H1 (cell line): ENCODE measurements at regions not wholly inside any gene's neighbourhood (a gene's known extent, or its start where the extent isn't known, plus 50 kb on each side); places are given as distances from the start of the nearest gene placed in this dataset.

Experiments used
- CTCF ChIA-PET: fragments of 300-600 bp; sonication (Branson Sonifier 250); formaldehyde crosslinking; loops from one replicate; lab custom pipeline; 2021; ENCODE audit not compliant: partially characterized antibody; lab: Charles Lee
- POLR2A ChIA-PET: fragments of 300-600 bp; sonication (Branson Sonifier 250); formaldehyde crosslinking; loops from one replicate; lab custom pipeline; 2021; ENCODE audit warnings: inconsistent platforms; ENCODE audit not compliant: partially characterized antibody; lab: Charles Lee
- DNase-seq, 2 experiments: peaks; one replicate each; pipeline versions ENCODE4 v3.0.0 to v3.0.0-alpha.2; 2010 to 2022; ENCODE audit warnings: low spot score in 2 of 2, low read depth in 1 of 2, mixed read lengths in 1 of 2
- FAIRE-seq: peaks from 2 replicates; lab custom pipeline; 2011; peaks lifted over from hg19 to GRCh38; lab: Jason Lieb, UNC
- H2AFZ ChIP-seq: 2 replicates; pipeline ENCODE4 v1.8.1; 2012; ENCODE audit warnings: low read length, inconsistent platforms
- H2AK5ac ChIP-seq: 2 replicates; pipeline ENCODE4 v1.6.1; 2013; ENCODE audit warnings: low read depth, low read length
- H2BK120ac ChIP-seq: replicated peaks from 2 replicates; pipeline ENCODE3; 2013; ENCODE audit warnings: low read depth, low read length, inconsistent platforms
- H2BK12ac ChIP-seq: 2 replicates; pipeline ENCODE4 v1.6.1; 2013; ENCODE audit warnings: low read depth, low read length
- H2BK15ac ChIP-seq: 2 replicates; pipeline ENCODE4 v1.6.1; 2013; ENCODE audit warnings: low read length
- H2BK20ac ChIP-seq: 2 replicates; pipeline ENCODE4 v1.6.1; 2013; ENCODE audit warnings: low read length
- H2BK5ac ChIP-seq: 2 replicates; pipeline ENCODE4 v1.6.1; 2013; ENCODE audit warnings: low read depth, low read length
- H3K14ac ChIP-seq: 2 replicates; pipeline ENCODE4 v1.6.1; 2013; ENCODE audit warnings: inconsistent platforms; ENCODE audit not compliant: insufficient read length
- H3K18ac ChIP-seq: 2 replicates; pipeline ENCODE4 v1.6.1; 2013; ENCODE audit warnings: low read length; ENCODE audit errors: extremely low read depth
- H3K23ac ChIP-seq: 2 replicates; pipeline ENCODE4 v1.6.1; 2013; ENCODE audit warnings: inconsistent platforms; ENCODE audit not compliant: insufficient read length
- H3K23me2 ChIP-seq: 2 replicates; pipeline ENCODE4 v1.6.1; 2013; ENCODE audit warnings: low read depth, low read length
- H3K27ac ChIP-seq: 2 replicates; pipeline ENCODE4 v1.6.1; 2011; ENCODE audit warnings: low read depth, low read length, inconsistent platforms
- H3K27me3 ChIP-seq, 4 experiments: replicated peaks in 1 of 4; 1 replicate in 1 of 4; 2 replicates in 3 of 4; pipeline versions ENCODE4 v1.6.1 to v1.8.1; 2011 to 2013; ENCODE audit warnings: low read length in 3 of 4, mild to moderate bottlenecking in 3 of 4, inconsistent platforms in 2 of 4, mixed read lengths in 2 of 4, moderate library complexity in 1 of 4; ENCODE audit not compliant: control insufficient read depth in 3 of 4, insufficient read depth in 3 of 4; ENCODE audit errors: extremely low read depth in 1 of 4
- H3K36me3 ChIP-seq, 4 experiments: 2 replicates each; pipeline versions ENCODE4 v1.6.1 to v1.8.1; 2011 to 2013; ENCODE audit warnings: mild to moderate bottlenecking in 4 of 4, low read length in 3 of 4, moderate library complexity in 2 of 4, control low read depth in 1 of 4, inconsistent platforms in 1 of 4; ENCODE audit not compliant: insufficient read depth in 4 of 4, control insufficient read depth in 2 of 4
- H3K4ac ChIP-seq: replicated peaks from 2 replicates; pipeline ENCODE3; 2013; ENCODE audit warnings: low read length, low read depth, mixed read lengths, inconsistent platforms; ENCODE audit not compliant: insufficient read length
- H3K4me1 ChIP-seq, 4 experiments: replicated peaks in 1 of 4; 1 replicate in 1 of 4; 2 replicates in 3 of 4; pipeline versions ENCODE4 v1.6.1 to v1.8.1; 2011 to 2013; ENCODE audit warnings: low read length in 3 of 4, inconsistent platforms in 2 of 4, mixed read lengths in 1 of 4; ENCODE audit not compliant: insufficient read depth in 4 of 4, control insufficient read depth in 3 of 4
- H3K4me2 ChIP-seq, 2 experiments: 2 replicates each; pipeline versions ENCODE4 v1.6.1 to v1.8.1; 2011 to 2013; ENCODE audit warnings: low read depth in 2 of 2, low read length in 2 of 2, control low read depth in 1 of 2, inconsistent platforms in 1 of 2, mild to moderate bottlenecking in 1 of 2; ENCODE audit not compliant: insufficient read depth in 1 of 2
- H3K4me3 ChIP-seq, 4 experiments: fragments of 200-600, 300-600 bp in 1 of 4; sonication (generic), shearing (Covaris generic), sonication (Bioruptor Twin) in 1 of 4; 2 replicates each; pipeline versions ENCODE4 v1.5.1 to v1.8.1; 2011 to 2016; ENCODE audit warnings: low read length in 4 of 4, low read depth in 3 of 4, control low read depth in 2 of 4, inconsistent platforms in 2 of 4, mild to moderate bottlenecking in 2 of 4, mixed read lengths in 1 of 4, moderate library complexity in 1 of 4; ENCODE audit not compliant: insufficient read depth in 2 of 4; ENCODE audit errors: extremely low read depth in 1 of 4
- H3K56ac ChIP-seq: replicated peaks from 2 replicates; pipeline ENCODE3; 2013; ENCODE audit warnings: low read depth, mild to moderate bottlenecking, mixed read lengths, low read length, inconsistent platforms; ENCODE audit not compliant: insufficient read length
- H3K79me1 ChIP-seq: 2 replicates; pipeline ENCODE4 v1.6.1; 2013; ENCODE audit warnings: low read depth, low read length, control low read depth
- H3K79me2 ChIP-seq, 2 experiments: 2 replicates each; pipeline versions ENCODE4 v1.6.1 to v1.8.1; 2012 to 2013; ENCODE audit warnings: low read length in 2 of 2, mild to moderate bottlenecking in 2 of 2, inconsistent platforms in 1 of 2; ENCODE audit not compliant: insufficient read depth in 2 of 2, control insufficient read depth in 1 of 2
- H3K9ac ChIP-seq, 4 experiments: replicated peaks in 1 of 4; 1 replicate in 1 of 4; 2 replicates in 3 of 4; pipeline versions ENCODE4 v1.6.1 to v1.8.1; 2011 to 2013; ENCODE audit warnings: low read depth in 3 of 4, low read length in 3 of 4, control low read depth in 2 of 4, mild to moderate bottlenecking in 2 of 4, moderate library complexity in 2 of 4, inconsistent platforms in 1 of 4; ENCODE audit errors: extremely low read depth in 1 of 4
- H3K9me3 ChIP-seq, 2 experiments: 2 replicates each; pipeline versions ENCODE4 v1.6.1 to v1.8.1; 2012 to 2013; ENCODE audit warnings: mild to moderate bottlenecking in 2 of 2, moderate library complexity in 2 of 2, control low read depth in 1 of 2, inconsistent platforms in 1 of 2, low read depth in 1 of 2, low read length in 1 of 2, mixed read lengths in 1 of 2; ENCODE audit not compliant: insufficient read depth in 2 of 2
- H4K20me1 ChIP-seq, 2 experiments: replicated peaks in 1 of 2; 2 replicates each; pipeline versions ENCODE3 to v1.8.1; 2011 to 2013; ENCODE audit warnings: inconsistent platforms in 2 of 2, low read length in 2 of 2, mild to moderate bottlenecking in 1 of 2; ENCODE audit not compliant: insufficient read depth in 2 of 2, control insufficient read depth in 1 of 2
- H4K5ac ChIP-seq: 2 replicates; pipeline ENCODE4 v1.6.1; 2013; ENCODE audit warnings: low read length, low read depth, mixed read lengths, inconsistent platforms; ENCODE audit not compliant: insufficient read length
- H4K8ac ChIP-seq: 2 replicates; pipeline ENCODE4 v1.8.0; 2013; ENCODE audit warnings: mild to moderate bottlenecking, moderate library complexity, low read length, inconsistent platforms; ENCODE audit not compliant: insufficient read depth; ENCODE audit errors: extremely low read depth
- H4K91ac ChIP-seq: replicated peaks from 2 replicates; pipeline ENCODE3; 2013; ENCODE audit warnings: low read length, mixed read lengths, inconsistent platforms; ENCODE audit not compliant: insufficient read length
- SIN3A ChIP-seq, 2 experiments: IDR thresholded peaks in 1 of 2; conservative IDR thresholded peaks in 1 of 2; 2 replicates each; pipeline ENCODE4 v1.6.1; 2011 to 2012; ENCODE audit warnings: low read length in 2 of 2, improper control_type of control experiment in 1 of 2, low read depth in 1 of 2, mild to moderate bottlenecking in 1 of 2
- WGBS, 2 experiments: shearing (Covaris generic) in 1 of 2; methylation state at CpG; one replicate each; pipeline versions ENCODE4 v1.1.6 to v1.1.7; 2013 to 2015; ENCODE audit warnings: low lambda C conversion rate in 2 of 2, mixed read lengths in 2 of 2, inconsistent platforms in 1 of 2, low coverage in 1 of 2, missing lambda C conversion rate in 1 of 2; ENCODE audit not compliant: insufficient replicate concordance in 2 of 2, insufficient coverage in 1 of 2, insufficient read length in 1 of 2; ENCODE audit errors: extremely low coverage in 1 of 2, missing lambda C conversion rate in 1 of 2; 5-methylcytosine and 5-hydroxymethylcytosine counted together

GRCh38 chr15:31459400-31459748 is 132.7 kb downstream of the KLF13 start:
- Histone ChIP-seq H4K20me1 (no peaks in the 10 kb centered on the region), H2AK5ac (no peak overlapping the region), H3K27me3 (no peaks in the 10 kb centered on the region), H3K9me3 (no peaks in the 10 kb centered on the region), H4K91ac (no peak overlapping the region), H3K23me2 (no peaks in the 10 kb centered on the region), H3K36me3 (no peaks in the 10 kb centered on the region), H2BK120ac (no peak overlapping the region), H4K5ac (no peak overlapping the region), H3K79me2 (no peaks in the 10 kb centered on the region), H3K79me1 (no peaks in the 10 kb centered on the region), H3K4me2 (no peak overlapping the region), H3K14ac (no peak overlapping the region), H2BK5ac (no peak overlapping the region), H3K9ac (no peak overlapping the region), H3K4ac (no peak overlapping the region), H3K4me3 (no peak overlapping the region), H3K18ac (no peak overlapping the region), H3K27ac (no peak overlapping the region), H3K4me1 (peaks cover 0 to 6% (median 0%) of the 10 kb centered on the region in 4 experiments; a peak in 4 of 7 replicates), H4K8ac (no peak overlapping the region), H3K23ac (no peak overlapping the region), H2BK15ac (no peak overlapping the region), H2AFZ (no peak overlapping the region), H2BK12ac (no peak overlapping the region), H3K56ac (no peak overlapping the region), H2BK20ac (no peak overlapping the region)
- POLR2A ChIA-PET = no interaction called here
- CTCF ChIA-PET = interaction anchor here (0.6 to 12.6 kb wide), 9 partner anchors 16 to 376 kb away, joined by 3 to 98 read pairs (median 5); no protein-coding TSS in a partner anchor
- FAIRE-seq (no peak), DNase-seq (no peak)
- 82% methylated on average over 1 of the region's 1 CpG; no CpG with 5 or more reads in 1 of the 2 experiments for WGBS, 2 experiments
- TF ChIP-seq SIN3A (conservative IDR thresholded peaks at IDR 0.05 in 1 of 2, IDR thresholded peaks at IDR 0.05 in 1 of 2; ENCODE audit: low read depth in 1 of 2, low read length in 2 of 2) = no peak
